ENCODE measurements at regions not wholly inside any gene's neighbourhood (a gene's known extent, or its start where the extent isn't known, plus 50 kb on each side); places are given as distances from the start of the nearest gene placed in this dataset.

DNA sequence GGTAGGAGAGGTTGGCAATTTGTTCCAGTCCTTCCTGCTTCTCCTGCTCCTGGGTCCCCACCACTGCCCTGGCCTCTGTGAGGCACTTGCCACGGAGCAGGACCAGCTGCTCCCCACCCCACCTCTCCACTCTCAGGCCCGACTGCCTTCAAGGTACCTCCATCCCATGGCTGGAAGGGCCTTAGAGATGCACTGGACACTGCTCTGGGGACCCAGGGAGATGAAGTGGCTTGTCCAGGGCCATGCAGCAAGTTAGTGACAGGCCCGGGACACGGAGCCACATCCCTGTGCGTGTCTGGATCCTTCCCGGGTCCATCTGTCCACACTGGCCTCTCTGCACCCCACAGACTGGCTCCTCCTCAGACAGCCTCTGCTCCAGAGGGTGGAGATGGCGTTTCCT, 105.3 kb downstream of the CPZ start:
- TF ChIP-seq, protein P1, sequence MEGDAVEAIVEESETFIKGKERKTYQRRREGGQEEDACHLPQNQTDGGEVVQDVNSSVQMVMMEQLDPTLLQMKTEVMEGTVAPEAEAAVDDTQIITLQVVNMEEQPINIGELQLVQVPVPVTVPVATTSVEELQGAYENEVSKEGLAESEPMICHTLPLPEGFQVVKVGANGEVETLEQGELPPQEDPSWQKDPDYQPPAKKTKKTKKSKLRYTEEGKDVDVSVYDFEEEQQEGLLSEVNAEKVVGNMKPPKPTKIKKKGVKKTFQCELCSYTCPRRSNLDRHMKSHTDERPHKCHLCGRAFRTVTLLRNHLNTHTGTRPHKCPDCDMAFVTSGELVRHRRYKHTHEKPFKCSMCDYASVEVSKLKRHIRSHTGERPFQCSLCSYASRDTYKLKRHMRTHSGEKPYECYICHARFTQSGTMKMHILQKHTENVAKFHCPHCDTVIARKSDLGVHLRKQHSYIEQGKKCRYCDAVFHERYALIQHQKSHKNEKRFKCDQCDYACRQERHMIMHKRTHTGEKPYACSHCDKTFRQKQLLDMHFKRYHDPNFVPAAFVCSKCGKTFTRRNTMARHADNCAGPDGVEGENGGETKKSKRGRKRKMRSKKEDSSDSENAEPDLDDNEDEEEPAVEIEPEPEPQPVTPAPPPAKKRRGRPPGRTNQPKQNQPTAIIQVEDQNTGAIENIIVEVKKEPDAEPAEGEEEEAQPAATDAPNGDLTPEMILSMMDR (IDR thresholded peaks at IDR 0.05; ENCODE audit: unreplicated experiment), result no peak
- no peak for DNase-seq
- no TSS peak for BruUV-seq (replicated peaks)
- peaks cover 100% of the 10 kb centered on the region for H3K27me3 Mint-ChIP-seq (ENCODE audit: unreplicated experiment)
- CTCF ChIA-PET, result no interaction called here
- intact Hi-C loops (cut with micrococcal nuclease; ENCODE audit: unreplicated experiment), result no loop called here
- H3K4me1 Mint-ChIP-seq (ENCODE audit: low read depth, unreplicated experiment), result no peaks in the 10 kb centered on the region
- no peak overlapping the region for H3K27ac Mint-ChIP-seq (ENCODE audit: unreplicated experiment)
- no peak overlapping the region for H3K4me3 Mint-ChIP-seq (ENCODE audit: low read depth, unreplicated experiment)
- H3K36me3 Mint-ChIP-seq (ENCODE audit: insufficient read depth, unreplicated experiment), result no peaks in the 10 kb centered on the region
- peaks cover 4% of the 10 kb centered on the region for H3K9me3 Mint-ChIP-seq (ENCODE audit: low read depth, unreplicated experiment)

DNA sequence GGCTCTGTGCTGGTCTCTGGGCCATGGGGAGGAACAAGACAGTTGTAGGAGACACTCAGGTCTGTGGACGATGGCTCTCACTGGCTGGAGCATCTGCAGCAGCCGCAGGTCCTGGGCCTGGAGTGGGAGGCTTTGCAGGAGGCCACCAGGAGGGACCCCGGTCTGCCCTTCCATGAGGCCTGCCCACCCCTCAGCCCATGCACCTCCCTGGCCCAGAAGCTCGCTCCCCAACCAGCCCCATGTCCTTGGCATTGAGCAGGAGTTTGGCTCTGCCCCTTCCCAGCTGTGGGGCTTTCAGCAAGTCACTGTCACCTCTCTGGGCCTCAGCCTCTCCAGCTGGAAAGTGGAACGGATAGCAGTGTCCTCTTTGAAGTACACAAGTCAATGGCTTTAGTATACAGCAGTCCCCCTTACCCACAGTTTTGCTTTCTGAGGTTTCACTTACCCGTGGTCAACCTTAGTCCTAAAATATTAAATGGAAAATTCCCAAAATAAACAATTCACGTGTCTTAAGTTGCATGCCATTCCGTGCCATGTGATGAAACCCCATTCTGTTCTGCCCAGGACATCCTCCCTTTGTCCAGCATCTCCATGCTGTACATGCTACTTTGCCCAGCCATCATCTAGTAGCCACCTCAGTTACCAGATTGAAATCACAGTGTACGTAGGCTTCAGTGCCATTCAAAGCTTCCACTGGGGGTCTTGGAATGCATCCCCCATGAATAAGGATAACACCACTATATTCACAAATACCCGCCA, 104.0 kb downstream of the CPZ start:
- CTCF ChIA-PET, result no interaction called here
- H3K4me3 Mint-ChIP-seq (ENCODE audit: low read depth, unreplicated experiment), result no peak overlapping the region
- intact Hi-C loops (cut with micrococcal nuclease; ENCODE audit: unreplicated experiment), result no loop called here
- H3K4me1 Mint-ChIP-seq (ENCODE audit: low read depth, unreplicated experiment), result no peaks in the 10 kb centered on the region
- peaks cover 98% of the 10 kb centered on the region for H3K27me3 Mint-ChIP-seq (ENCODE audit: unreplicated experiment)
- no peaks in the 10 kb centered on the region for H3K36me3 Mint-ChIP-seq (ENCODE audit: insufficient read depth, unreplicated experiment)
- no peak for DNase-seq
- BruUV-seq (replicated peaks), result no TSS peak
- TF ChIP-seq, protein P1 (IDR thresholded peaks at IDR 0.05; ENCODE audit: unreplicated experiment), result no peak
- H3K9me3 Mint-ChIP-seq (ENCODE audit: low read depth, unreplicated experiment), result peaks cover 4% of the 10 kb centered on the region
- no peak overlapping the region for H3K27ac Mint-ChIP-seq (ENCODE audit: unreplicated experiment)

DNA sequence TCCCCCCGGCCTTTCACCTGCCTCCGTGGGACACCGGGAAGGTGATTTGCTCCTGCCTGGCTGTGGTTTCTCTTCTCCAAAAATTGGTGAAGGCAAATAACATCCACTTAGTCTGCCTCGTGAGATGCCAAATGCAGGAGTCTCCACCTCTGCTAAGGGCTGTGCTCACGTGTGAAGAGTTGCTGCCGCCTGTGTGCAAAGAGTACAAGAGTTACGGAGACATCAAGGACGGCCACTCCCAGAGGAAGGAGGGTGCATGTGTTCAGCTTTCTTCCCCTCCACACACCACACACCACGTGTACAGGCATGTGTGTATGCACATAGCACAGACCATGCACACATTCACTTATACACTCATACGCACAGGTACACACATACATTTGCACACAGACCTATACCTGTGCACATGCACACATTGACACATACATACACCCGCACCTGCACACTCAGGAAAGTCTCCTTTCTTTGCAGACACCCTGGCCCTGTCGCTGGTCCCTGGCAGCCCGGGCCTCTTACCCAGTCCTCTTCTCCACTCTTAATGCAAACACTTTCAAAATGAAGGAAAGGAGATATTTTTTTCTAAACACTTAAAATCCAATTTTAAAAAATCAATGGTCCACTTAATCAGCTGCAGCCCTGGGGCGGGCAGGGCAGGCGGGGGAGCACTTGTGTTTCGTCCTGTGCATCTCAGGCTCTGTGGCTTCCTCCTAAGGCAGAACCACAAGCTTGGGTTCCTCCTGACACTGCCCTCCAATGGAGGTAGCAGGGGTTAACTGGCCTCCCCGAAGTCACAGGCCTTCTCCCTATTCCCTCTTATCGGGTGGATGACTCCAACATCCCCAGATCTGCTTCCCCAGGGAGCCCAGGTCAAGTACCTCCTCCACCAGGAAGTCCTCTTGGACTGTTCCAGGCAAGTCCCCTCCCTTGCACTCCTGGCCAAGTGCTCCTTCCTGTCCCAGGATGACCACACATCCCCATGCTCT, 103.0 kb downstream of the CPZ start:
- DNase-seq, result no peak
- no peak overlapping the region for H3K27ac Mint-ChIP-seq (ENCODE audit: unreplicated experiment)
- intact Hi-C loops (cut with micrococcal nuclease; ENCODE audit: unreplicated experiment), result no loop called here
- BruUV-seq (replicated peaks), result no TSS peak
- H3K27me3 Mint-ChIP-seq (ENCODE audit: unreplicated experiment), result peaks cover 91% of the 10 kb centered on the region
- H3K36me3 Mint-ChIP-seq (ENCODE audit: insufficient read depth, unreplicated experiment), result no peaks in the 10 kb centered on the region
- peaks cover 4% of the 10 kb centered on the region for H3K9me3 Mint-ChIP-seq (ENCODE audit: low read depth, unreplicated experiment)
- H3K4me3 Mint-ChIP-seq (ENCODE audit: low read depth, unreplicated experiment), result no peak overlapping the region
- H3K4me1 Mint-ChIP-seq (ENCODE audit: low read depth, unreplicated experiment), result no peaks in the 10 kb centered on the region
- CTCF ChIA-PET, result no interaction called here
- TF ChIP-seq, protein P1 (IDR thresholded peaks at IDR 0.05; ENCODE audit: unreplicated experiment), result no peak

DNA sequence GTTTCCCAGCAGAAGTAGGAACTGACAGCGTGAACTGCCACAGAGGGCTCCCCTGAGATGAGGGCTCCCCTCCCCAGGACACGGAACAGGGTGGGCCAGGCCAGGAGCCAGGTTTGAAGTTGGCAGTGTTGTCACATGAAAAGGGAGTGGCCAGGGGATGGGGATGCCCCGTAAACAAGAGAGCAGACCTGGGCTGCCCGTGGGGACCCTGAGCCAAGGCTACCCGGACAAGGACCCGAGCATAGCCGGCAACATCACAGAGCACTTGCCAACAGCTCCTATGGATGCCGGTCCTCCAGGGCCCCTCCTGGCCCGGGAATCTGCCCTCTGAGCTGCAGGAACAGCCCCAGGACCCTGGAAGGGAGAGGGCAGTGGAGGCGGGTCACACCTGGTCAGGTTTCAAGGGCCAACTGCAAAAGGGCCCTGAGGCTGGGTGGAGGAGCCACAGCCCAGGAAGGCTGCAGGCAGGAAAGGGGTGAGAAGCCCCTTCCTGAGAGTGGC, 102.1 kb downstream of the CPZ start:
- Mint-ChIP-seq H3K9me3 (ENCODE audit: low read depth, unreplicated experiment) (peaks cover 4% of the 10 kb centered on the region), H3K27me3 (ENCODE audit: unreplicated experiment) (peaks cover 91% of the 10 kb centered on the region), H3K27ac (ENCODE audit: unreplicated experiment) (no peak overlapping the region), H3K36me3 (ENCODE audit: insufficient read depth, unreplicated experiment) (no peaks in the 10 kb centered on the region), H3K4me3 (ENCODE audit: low read depth, unreplicated experiment) (no peak overlapping the region), H3K4me1 (ENCODE audit: low read depth, unreplicated experiment) (no peaks in the 10 kb centered on the region)
- BruUV-seq (replicated peaks), result no TSS peak
- TF ChIP-seq, protein P1 (IDR thresholded peaks at IDR 0.05; ENCODE audit: unreplicated experiment), result no peak
- CTCF ChIA-PET, result no interaction called here
- intact Hi-C loops (cut with micrococcal nuclease; ENCODE audit: unreplicated experiment), result no loop called here
- no peak for DNase-seq
